Umbilical cord (tissue), 1 donor: ENCODE measurements at regions not wholly inside any gene's neighbourhood (a gene's known extent, or its start where the extent isn't known, plus 50 kb on each side); places are given as distances from the start of the nearest gene placed in this dataset.
"Not testable (repeated sequence)": the region's sequence is repeated elsewhere in the genome, so short reads cannot be mapped to it uniquely, and the experiment has no call there.

Experiments
- DNase-seq: peaks from one replicate; pipeline ENCODE4 v3.0.0-alpha.2; 2015; ENCODE audit warnings: low spot score

DNA sequence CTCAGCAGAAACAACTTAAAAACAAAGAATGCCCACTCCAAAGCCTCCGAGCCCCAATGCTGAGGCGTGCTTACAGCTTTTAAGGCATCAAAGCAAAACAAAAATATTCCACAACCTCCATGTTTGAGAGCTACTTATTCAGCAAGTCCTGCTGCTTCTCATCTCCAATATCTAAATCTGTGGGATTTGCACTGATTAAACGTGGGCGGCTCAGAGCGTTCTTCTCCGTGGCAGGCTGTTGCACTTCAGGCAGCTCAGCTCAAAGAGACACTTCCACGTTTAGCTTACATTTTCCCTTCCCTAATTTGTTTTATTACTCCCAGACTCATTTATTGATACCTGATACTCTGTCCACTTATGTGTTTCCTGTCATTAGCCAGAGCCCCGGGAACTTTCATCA, 282.6 kb upstream of the MCTP2 start:
- DNase-seq = peak; percentile 87

DNA sequence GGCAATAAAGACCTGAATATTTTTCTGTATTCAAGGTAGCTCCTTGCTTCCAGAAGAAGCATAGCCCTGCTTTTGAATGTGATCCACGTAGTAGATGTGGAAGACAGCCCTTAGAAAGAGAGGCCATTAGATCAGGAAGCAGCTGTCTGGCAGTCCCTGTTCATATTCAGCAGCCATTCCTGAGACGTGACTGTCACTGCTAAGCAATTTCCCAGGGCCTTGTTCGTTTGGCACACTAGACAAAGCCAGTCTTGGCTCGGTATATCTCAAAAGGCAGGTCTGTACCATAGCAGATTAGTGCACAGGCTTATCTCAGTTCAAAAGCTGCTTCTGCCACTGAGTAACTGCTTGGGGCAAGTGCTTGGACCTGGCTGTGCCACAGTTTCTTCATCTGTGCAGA, 287.8 kb upstream of the MCTP2 start:
- DNase-seq = no peak

DNA sequence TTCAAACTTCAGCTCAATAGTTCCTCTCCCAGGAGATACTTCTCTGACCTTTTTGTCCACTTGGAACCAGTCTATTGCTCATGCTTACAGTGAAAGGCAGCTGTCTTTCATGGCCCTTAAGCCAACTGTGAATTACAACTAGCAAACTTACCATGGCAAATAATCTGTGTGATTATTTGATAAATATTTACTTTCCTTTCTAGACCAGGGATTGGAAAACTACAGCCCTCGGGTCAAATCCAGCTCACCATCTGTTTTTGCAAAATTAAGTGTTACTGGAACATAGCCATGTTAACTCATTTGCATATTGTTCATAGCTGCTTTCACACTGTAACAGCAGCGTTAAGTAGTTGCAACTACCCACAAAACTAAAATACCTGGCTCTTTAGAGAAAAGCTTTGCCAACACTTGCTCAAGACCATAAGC, 289.1 kb upstream of the MCTP2 start:
- no peak for DNase-seq

- no peak for DNase-seq
Observed at GRCh38 chr15:93941697-93942096, 289.7 kb upstream of the MCTP2 start.

- DNase-seq = no peak
Observed at GRCh38 chr15:93940226-93940625, 291.1 kb upstream of the MCTP2 start.

DNA sequence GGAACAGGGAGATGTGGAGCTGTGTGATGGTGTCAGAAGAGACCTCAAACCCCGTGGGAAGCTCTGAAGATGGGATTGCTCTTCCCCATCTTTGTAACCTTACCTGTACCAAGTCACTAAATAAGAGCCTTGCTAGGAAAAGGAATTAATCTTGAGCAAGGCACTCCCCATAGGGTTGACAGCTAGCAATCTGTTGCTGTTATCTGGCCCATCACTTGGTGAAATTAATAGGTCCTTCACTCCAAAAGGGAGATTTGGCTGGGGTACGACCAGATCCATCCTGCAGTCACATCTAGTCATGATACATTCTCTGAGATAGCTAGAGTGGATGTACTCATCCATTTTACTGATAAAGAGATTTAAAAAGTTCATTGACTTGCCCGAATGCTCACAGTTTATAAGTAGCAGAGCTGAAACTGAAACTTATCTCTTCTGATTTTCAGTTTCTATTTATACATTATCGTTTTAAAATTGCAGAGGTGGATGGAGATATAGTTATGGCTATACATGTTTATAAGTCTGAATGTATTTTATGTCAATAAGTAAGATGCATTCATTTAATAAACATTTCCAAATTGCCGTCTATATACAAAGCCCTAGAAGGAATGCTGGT, 299.1 kb upstream of the MCTP2 start:
- DNase-seq = no peak

DNA sequence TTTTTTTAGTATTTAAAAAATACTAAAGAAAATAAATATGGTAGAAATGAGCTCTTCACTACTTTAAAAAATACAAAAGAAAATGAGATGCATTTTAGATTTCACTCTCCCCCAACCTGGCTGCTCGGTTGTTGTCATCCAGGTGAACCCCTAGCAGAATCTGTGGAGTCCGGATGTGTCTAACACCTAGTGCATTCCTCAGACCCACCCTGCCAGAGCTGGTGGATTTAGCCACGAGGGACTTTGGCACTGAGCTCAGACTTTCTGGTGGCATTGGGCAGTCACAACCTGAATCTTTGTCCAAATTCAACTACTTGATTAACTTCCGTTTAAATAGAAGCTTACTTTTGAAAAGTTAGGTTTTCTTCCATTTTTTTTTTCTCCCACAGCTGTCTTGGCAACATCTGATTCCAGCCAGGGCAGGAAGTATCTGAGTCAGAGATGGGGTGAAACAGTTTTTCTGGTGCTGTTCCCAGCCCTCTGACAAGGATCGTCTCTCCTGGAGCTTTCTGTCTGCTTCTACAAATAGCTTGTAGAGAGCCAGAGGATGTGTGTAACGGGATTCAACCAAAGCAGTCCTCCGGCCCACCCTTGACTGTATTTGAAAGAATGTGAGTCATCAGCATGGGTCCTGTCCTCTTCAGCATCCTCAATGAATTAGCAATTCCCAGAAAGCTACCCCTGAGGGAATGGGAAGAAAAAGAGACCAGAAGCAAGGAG, 301.8 kb upstream of the MCTP2 start:
- peak; percentile 89 for DNase-seq

GRCh38 chr15:93920204-93920603, 311.2 kb upstream of the MCTP2 start:
- DNase-seq = no peak

DNA sequence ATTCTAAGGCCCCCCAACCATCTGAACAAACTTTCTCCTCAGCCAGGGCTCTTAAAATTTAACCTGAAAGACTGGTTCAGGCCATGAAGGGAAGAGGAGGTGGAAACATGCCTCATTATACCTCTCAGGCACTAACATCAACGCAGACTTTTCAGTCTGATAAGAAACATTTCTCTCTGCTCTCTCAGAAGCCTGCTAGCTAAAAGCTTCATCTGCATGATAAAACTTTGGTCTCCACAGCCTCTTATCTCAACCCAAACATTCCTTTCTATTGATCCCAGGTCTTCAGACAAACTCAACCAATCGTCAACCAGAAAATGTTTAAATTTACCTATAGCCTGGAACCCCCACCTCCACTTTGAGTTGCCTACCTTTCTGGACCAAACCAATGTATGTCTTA, 312.6 kb upstream of the MCTP2 start:
- DNase-seq = not testable (repeated sequence)

DNA sequence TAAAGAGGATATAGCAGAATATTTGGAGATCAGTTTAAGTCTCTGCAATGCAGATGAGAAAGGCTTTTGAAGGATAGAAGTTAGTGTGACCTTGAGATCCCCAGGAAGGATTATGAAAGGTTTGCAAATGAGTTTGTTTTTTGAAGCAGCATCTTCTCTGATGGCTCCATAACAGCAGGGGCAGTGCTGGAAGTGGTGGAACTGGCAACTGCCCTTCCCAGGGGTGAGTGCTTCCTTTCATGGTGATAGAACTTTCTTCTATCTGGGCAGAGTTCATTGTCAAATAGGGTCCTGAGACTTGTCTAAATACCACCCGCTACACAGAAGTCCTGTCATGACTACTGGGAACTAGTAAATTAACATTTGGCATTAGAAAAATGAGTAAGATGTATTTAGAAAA, 314.2 kb upstream of the MCTP2 start:
- DNase-seq = no peak

GRCh38 chr15:93913871-93914270, 317.5 kb upstream of the MCTP2 start:
- DNase-seq = no peak

- no peak for DNase-seq
Observed at GRCh38 chr15:93913310-93913709, 318.1 kb upstream of the MCTP2 start.

DNA sequence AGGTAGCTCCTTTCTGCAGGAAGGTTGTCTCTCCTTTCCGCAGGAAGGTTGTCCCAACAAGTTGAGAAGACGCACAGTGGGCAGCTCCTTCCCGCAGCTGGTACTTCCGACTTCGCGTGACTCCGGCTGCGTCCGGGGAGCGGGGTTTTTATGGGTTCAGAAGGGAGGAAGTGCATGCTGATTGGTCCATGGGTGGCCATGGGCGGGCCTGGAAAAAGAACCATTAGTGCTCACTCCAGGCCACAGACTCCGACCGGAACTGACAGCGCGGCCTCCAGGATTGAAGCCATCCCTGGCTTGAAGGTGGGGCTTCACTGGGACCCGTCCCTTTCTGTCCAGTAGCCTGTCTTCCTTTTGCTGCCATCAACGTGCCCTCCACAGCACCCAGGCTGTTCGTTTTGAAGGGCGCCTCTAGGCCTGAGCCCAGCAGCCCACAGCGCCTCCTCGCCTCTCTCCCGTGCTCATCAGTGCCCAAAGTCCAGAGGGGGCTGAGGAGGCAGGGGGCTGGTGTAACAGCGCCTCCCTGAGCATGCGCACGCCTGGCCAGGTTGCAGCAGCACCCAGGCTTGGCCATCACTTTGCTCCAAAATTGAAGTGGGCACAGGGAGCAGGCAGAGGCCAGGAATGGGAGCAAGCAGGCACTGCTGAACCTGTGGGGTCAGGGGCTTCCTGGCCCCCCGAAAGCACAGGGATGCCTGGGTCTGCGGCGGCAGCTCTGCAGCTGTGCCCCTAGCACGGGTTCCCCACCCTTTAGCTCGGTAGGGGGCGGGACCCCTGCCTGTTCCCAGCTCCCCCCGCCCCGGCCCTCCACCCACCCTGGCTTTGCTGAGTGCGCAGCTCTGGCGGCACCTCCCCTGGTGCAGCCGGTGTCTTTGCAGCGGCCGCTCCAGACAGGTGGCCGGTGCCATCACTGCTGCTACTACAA, 330.6 kb upstream of the MCTP2 start:
- DNase-seq = no peak

DNA sequence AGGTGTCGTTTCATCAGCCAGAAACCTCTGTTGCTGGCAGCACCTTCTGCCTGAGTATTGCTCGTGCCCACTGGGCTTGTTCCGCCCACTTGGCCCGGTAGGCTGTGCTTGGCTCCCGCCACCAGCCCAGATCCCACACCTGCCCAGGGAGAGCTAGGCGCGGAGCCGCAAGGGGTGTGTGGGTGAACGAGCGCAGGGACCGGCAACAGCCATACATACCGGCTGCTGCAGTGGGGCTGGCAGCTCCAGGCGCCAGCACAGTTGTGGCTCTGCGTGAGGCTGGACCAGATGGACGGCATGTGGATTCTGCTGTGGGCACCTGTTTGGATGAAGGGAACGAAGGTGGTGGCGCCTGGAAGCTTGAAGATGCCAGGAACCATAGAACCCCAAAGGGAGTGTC, 331.5 kb upstream of the MCTP2 start:
- DNase-seq = no peak

DNA sequence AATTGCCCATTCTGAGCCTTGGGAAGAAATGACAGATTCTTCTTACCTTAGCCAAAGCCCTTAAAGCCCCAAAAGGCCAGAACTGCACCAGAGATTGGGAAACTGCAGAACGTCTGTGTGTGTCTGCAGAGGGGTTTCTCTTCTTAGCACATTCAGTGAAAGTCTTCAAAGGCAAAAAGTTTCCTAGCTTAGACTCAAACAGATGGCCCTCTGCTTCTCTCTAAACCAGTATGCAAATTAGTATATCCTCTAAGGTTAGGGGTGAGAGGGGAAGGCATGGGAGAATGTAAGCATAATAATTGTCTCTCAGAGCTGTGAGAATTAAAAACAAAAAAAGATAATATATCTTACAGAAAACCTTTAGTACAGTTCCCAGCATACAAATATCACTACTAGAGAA, 334.0 kb upstream of the MCTP2 start:
- DNase-seq = peak; percentile 24

GRCh38 chr15:93895976-93896770, 335.2 kb upstream of the MCTP2 start:
- DNase-seq = no peak

GRCh38 chr15:93894438-93895036, 336.8 kb upstream of the MCTP2 start:
- DNase-seq = no peak

GRCh38 chr15:93887151-93887550, 344.2 kb upstream of the MCTP2 start:
- DNase-seq = no peak

GRCh38 chr15:93882779-93883178, 348.6 kb upstream of the MCTP2 start:
- DNase-seq = no peak

DNA sequence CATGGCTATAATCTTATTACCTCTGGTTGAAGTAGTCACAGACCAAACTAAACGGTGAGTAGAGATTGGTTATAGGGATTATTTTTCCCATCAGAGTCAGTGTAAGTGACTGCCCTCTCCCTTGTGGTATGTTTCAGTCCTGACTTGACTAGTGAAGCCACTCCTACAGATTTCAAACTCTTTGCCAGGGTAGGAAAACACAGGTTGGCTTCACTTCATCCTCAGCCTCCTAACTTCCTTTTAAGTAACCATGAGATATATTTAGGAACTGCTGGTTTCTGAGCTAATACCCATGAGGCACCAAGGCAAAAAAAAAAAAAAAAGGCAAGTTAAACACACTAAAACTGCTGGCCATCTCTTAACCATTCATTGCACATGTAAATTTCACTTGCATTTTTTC, 349.2 kb upstream of the MCTP2 start:
- DNase-seq = no peak

DNA sequence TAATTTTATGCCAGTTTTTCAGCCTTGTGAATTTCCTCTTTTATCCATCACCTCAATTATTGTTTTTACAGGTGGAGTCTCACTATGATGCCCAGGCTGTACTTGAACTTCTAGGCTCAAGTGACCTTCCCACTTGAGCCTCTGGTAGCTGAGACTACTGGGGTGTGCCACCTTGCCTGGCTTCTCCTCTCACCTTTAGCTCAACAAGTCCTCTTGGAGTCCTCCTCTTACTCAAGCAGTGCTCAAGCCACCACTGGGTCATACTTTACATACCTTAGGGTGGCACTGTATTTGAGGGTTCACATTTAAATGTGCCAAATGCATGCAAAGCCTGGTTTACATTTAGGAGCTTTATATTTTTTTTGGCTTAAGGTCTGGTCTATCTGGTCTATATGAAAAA, 350.1 kb upstream of the MCTP2 start:
- no peak for DNase-seq
